Activated CD8-positive, alpha-beta T cell treated with anti-CD3 and anti-CD28 coated beads for 36 hours (primary cell): ENCODE measurements at regions not wholly inside any gene's neighbourhood (a gene's known extent, or its start where the extent isn't known, plus 50 kb on each side); places are given as distances from the start of the nearest gene placed in this dataset.

Experiments used
- ATAC-seq: fragments of 200-7000 bp; cut with Tn5 transposase; one replicate; pipeline ENCODE4 v1.10.0; 2021; ENCODE audit warnings: mild to moderate bottlenecking, moderate library complexity
- CTCF ChIA-PET: fragments of 350-600 bp; sonication (Branson Sonifier 250); formaldehyde crosslinking; loops from one replicate; lab custom pipeline; 2021; ENCODE audit warnings: antibody characterized with exemption; lab: Charles Lee
- POLR2A ChIA-PET: fragments of 350-600 bp; sonication (Branson Sonifier 250); formaldehyde crosslinking; loops from one replicate; lab custom pipeline; 2021; ENCODE audit warnings: antibody characterized with exemption; lab: Charles Lee
- DNase-seq: peaks from one replicate; pipeline ENCODE4 v3.0.0-alpha.2; 2020
- H3K27ac Mint-ChIP-seq: one replicate; pipeline ENCODE4 v1.8.0; 2021; ENCODE audit warnings: mild to moderate bottlenecking, mixed read lengths
- H3K27me3 Mint-ChIP-seq: one replicate; pipeline ENCODE4 v1.8.0; 2021; ENCODE audit warnings: mixed read lengths
- H3K36me3 Mint-ChIP-seq: one replicate; pipeline ENCODE4 v1.8.0; 2021; ENCODE audit warnings: low read depth, mixed read lengths
- H3K4me1 Mint-ChIP-seq: one replicate; pipeline ENCODE4 v1.8.0; 2021; ENCODE audit warnings: low read depth, mixed read lengths
- H3K4me3 Mint-ChIP-seq: one replicate; pipeline ENCODE4 v1.8.0; 2021; ENCODE audit warnings: mild to moderate bottlenecking, moderate library complexity, mixed read lengths
- H3K9me3 Mint-ChIP-seq: one replicate; pipeline ENCODE4 v1.8.0; 2021; ENCODE audit warnings: mixed read lengths
- intact Hi-C: fragments of 100-400 bp; cut with micrococcal nuclease; formaldehyde crosslinking; loops from one replicate; pipeline ENCODE4 v1.10.0; 2022
- TF ChIP-seq, protein P1 (sequence below): fragments of 200-600 bp; IDR thresholded peaks from one replicate; pipeline ENCODE4 v1.8.0; 2022; ENCODE audit warnings: antibody characterized with exemption, mild to moderate bottlenecking

DNA sequence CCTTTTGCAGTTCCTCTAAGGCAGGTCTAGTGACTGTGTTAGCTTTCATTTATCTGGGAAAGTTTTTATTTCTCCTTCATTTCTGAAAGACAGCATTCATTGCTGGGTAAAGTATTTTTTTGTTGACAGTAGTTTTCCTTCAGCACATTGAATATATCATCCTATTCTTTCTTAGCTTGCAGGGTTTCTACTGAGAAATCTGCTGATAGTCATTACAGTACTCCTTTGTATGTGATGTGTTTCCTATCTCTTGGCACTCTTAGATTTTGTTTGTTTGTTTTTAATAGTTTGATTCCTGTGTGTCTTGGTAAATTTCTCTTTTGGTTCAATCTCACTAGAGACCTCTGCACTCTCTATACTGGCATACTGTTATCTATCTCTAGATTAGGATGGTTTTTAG, 1667.9 kb downstream of the SLITRK1 start:
- no peak for ATAC-seq
- intact Hi-C loops: no loop called here

DNA sequence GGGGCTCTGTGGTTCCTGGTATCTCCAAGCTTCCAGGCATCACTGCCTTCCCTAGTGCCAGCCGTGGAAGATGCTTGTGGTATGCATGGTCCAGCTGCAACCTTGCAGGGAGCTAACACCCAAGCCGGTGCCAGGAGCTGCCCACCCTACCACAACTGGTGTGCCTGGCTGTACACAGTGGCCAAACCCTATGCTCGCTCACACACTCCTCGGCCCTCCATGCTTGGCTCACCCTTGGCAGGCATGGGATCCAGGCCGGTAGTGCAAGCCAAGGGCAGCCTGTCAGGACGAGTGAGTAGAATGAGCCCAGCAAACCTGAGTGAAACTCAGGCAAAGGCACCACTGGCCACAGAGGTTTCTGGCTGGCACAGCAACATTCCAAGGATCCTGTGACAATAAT, 1676.0 kb downstream of the SLITRK1 start:
- ATAC-seq: no peak
- no peak for DNase-seq
- H3K36me3 Mint-ChIP-seq: no peaks in the 10 kb centered on the region
- ChIA-PET CTCF (no interaction called here), POLR2A (interaction anchor here (0.6 kb wide), 1 partner anchor 1041 kb away, joined by 6 read pairs; no protein-coding TSS in a partner anchor)
- H3K27ac Mint-ChIP-seq: no peak overlapping the region
- H3K9me3 Mint-ChIP-seq: peaks cover 10% of the 10 kb centered on the region
- intact Hi-C loops: no loop called here
- no peak overlapping the region for H3K4me3 Mint-ChIP-seq
- TF ChIP-seq, protein P1, sequence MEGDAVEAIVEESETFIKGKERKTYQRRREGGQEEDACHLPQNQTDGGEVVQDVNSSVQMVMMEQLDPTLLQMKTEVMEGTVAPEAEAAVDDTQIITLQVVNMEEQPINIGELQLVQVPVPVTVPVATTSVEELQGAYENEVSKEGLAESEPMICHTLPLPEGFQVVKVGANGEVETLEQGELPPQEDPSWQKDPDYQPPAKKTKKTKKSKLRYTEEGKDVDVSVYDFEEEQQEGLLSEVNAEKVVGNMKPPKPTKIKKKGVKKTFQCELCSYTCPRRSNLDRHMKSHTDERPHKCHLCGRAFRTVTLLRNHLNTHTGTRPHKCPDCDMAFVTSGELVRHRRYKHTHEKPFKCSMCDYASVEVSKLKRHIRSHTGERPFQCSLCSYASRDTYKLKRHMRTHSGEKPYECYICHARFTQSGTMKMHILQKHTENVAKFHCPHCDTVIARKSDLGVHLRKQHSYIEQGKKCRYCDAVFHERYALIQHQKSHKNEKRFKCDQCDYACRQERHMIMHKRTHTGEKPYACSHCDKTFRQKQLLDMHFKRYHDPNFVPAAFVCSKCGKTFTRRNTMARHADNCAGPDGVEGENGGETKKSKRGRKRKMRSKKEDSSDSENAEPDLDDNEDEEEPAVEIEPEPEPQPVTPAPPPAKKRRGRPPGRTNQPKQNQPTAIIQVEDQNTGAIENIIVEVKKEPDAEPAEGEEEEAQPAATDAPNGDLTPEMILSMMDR: no peak
- no peaks in the 10 kb centered on the region for H3K27me3 Mint-ChIP-seq
- H3K4me1 Mint-ChIP-seq: no peaks in the 10 kb centered on the region

More for the DNA sequence above, 1667.9 kb downstream of the SLITRK1 start:
- no peaks in the 10 kb centered on the region for H3K27me3 Mint-ChIP-seq
- TF ChIP-seq, protein P1: no peak
- ChIA-PET CTCF (no interaction called here), POLR2A (no interaction called here)
- H3K9me3 Mint-ChIP-seq: peaks cover 10% of the 10 kb centered on the region
- no peak overlapping the region for H3K27ac Mint-ChIP-seq
- no peaks in the 10 kb centered on the region for H3K36me3 Mint-ChIP-seq
- no peak for DNase-seq
- no peaks in the 10 kb centered on the region for H3K4me1 Mint-ChIP-seq
- no peak overlapping the region for H3K4me3 Mint-ChIP-seq

DNA sequence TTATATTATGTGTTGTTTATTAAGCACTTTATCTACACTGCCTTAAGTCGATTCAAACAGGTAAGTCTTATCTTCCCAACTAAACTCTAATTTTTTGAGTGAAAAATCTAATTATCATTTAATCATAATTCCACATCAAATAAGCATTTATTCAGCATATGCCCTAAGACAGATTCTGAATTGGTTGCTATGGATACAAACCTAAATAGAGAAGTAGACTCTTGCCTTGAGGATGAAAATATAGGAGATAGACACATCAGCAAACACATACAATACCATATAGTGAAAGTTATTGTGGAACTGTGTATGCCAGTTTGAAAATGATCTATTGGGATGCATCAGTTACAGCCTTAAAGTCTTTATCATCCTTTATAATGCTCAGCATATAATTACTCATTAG, 1679.9 kb downstream of the SLITRK1 start:
- H3K9me3 Mint-ChIP-seq: peaks cover 10% of the 10 kb centered on the region
- POLR2A ChIA-PET: no interaction called here
- TF ChIP-seq, protein P1: no peak

DNA sequence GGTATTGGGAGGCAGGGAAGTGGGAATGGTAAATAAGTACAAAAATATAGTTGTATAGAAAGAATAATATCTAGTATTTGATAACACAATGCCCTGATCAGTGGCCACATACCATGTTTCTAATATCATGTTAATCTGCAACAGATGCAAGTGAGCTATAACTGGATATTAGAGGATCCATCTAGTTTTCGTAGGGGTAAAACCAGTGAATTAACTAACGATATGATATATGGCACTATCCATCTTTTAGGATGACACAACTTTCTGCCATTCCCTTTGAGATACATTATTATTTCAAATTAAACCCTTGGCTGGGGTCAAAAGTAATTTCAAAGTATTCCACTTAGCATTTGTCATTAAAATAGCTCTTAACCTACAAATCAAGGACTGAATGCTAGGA, 1686.2 kb downstream of the SLITRK1 start:
- no peaks in the 10 kb centered on the region for H3K27me3 Mint-ChIP-seq
- intact Hi-C loops: no loop called here
- CTCF ChIA-PET: no interaction called here

More for the DNA sequence above, 1679.9 kb downstream of the SLITRK1 start:
- CTCF ChIA-PET: no interaction called here
- no peaks in the 10 kb centered on the region for H3K27me3 Mint-ChIP-seq
- no peak for ATAC-seq
- H3K36me3 Mint-ChIP-seq: no peaks in the 10 kb centered on the region
- H3K4me3 Mint-ChIP-seq: no peak overlapping the region
- no peaks in the 10 kb centered on the region for H3K4me1 Mint-ChIP-seq
- H3K27ac Mint-ChIP-seq: no peak overlapping the region
- intact Hi-C loops: no loop called here
- no peak for DNase-seq

DNA sequence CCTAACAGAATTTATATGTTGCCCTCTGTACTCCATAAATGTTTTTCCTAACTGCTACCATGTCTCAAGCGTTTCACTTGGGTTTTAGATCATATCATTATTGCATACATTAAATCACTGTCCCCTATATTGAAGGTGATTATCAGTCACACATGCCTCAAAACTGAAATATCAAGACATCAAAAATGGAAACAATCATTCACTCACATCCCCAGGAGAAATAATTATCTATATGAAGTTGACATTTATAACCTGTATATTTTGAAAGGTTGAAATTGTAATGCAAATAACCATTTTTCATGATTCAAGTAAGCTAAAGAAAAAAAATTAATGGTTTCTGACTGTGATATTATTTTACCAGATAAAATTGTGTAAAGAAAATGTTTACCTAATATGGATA, 1695.0 kb downstream of the SLITRK1 start:
- no peak for ATAC-seq
- no peaks in the 10 kb centered on the region for H3K27me3 Mint-ChIP-seq
- no peak overlapping the region for H3K4me3 Mint-ChIP-seq
- TF ChIP-seq, protein P1: no peak
- H3K36me3 Mint-ChIP-seq: no peaks in the 10 kb centered on the region
- intact Hi-C loops: no loop called here
- POLR2A ChIA-PET: no interaction called here
- no peak for DNase-seq
- CTCF ChIA-PET: no interaction called here
- H3K9me3 Mint-ChIP-seq: peaks cover 7% of the 10 kb centered on the region
- no peak overlapping the region for H3K27ac Mint-ChIP-seq
- H3K4me1 Mint-ChIP-seq: no peaks in the 10 kb centered on the region

More for the DNA sequence above, 1686.2 kb downstream of the SLITRK1 start:
- Mint-ChIP-seq H3K4me1 (no peaks in the 10 kb centered on the region), H3K4me3 (no peak overlapping the region), H3K9me3 (peaks cover 9% of the 10 kb centered on the region), H3K27ac (no peak overlapping the region), H3K36me3 (no peaks in the 10 kb centered on the region)
- ATAC-seq (no peak), DNase-seq (no peak)
- POLR2A ChIA-PET: no interaction called here
- TF ChIP-seq, protein P1: no peak
